B cell (primary cell): ENCODE measurements at regions not wholly inside any gene's neighbourhood (a gene's known extent, or its start where the extent isn't known, plus 50 kb on each side); places are given as distances from the start of the nearest gene placed in this dataset.

Experiments
- ATAC-seq: fragments of 200-7000 bp; cut with Tn5 transposase; one replicate; pipeline ENCODE4 v1.10.0; 2021; ENCODE audit warnings: low read depth, mild to moderate bottlenecking, moderate number of reproducible peaks, moderate library complexity
- CTCF ChIA-PET: fragments of 350-600 bp; sonication (Branson Sonifier 250); formaldehyde crosslinking; loops from one replicate; lab custom pipeline; 2021; ENCODE audit warnings: antibody characterized with exemption, inconsistent platforms; lab: Charles Lee
- POLR2A ChIA-PET: fragments of 350-600 bp; sonication (Branson Sonifier 250); formaldehyde crosslinking; loops from one replicate; lab custom pipeline; 2021; ENCODE audit warnings: antibody characterized with exemption; lab: Charles Lee
- DNase-seq: peaks from one replicate; pipeline ENCODE4 v3.0.0; 2013
- H2AFZ ChIP-seq: 2 replicates; pipeline ENCODE4 v1.6.1; 2012; ENCODE audit warnings: mild to moderate bottlenecking, low read depth, low read length; ENCODE audit not compliant: insufficient read depth, poor library complexity, severe bottlenecking
- H3K27ac ChIP-seq, 2 donors: 1 replicate in 1 of 2; 2 replicates in 1 of 2; pipeline ENCODE4 v1.5.1; 2012 to 2013; ENCODE audit warnings: low read length in 2 of 2, mild to moderate bottlenecking in 2 of 2, moderate library complexity in 1 of 2
- H3K27me3 ChIP-seq, 4 experiments: fragments of 200-600 bp in 1 of 4; sonication (generic) in 1 of 4; replicated peaks in 1 of 4; 1 replicate in 2 of 4; 2 replicates in 2 of 4; pipeline versions ENCODE4 v1.6.1 to v1.7.0; 2013 to 2016; ENCODE audit warnings: low read length in 3 of 4, mild to moderate bottlenecking in 2 of 4, mixed read lengths in 1 of 4, moderate library complexity in 1 of 4; ENCODE audit not compliant: insufficient read depth in 4 of 4, control insufficient read depth in 3 of 4; ENCODE audit errors: control extremely low read depth in 1 of 4
- H3K36me3 ChIP-seq, 2 experiments: replicated peaks in 1 of 2; 1 replicate in 1 of 2; 2 replicates in 1 of 2; pipeline versions ENCODE4 v1.6.1 to v1.7.1; 2013; ENCODE audit warnings: low read length in 1 of 2; ENCODE audit not compliant: insufficient read depth in 2 of 2, control insufficient read depth in 1 of 2; ENCODE audit errors: control extremely low read depth in 1 of 2, extremely low read depth in 1 of 2
- H3K4me1 ChIP-seq, 2 donors: fragments of 200-600 bp in 1 of 2; sonication (generic) in 1 of 2; 1 replicate in 1 of 2; 2 replicates in 1 of 2; pipeline versions ENCODE4 v1.5.1 to v1.6.1; 2013 to 2017; ENCODE audit warnings: low read length in 2 of 2; ENCODE audit not compliant: control insufficient read depth in 2 of 2, insufficient read depth in 2 of 2
- H3K4me2 ChIP-seq: replicated peaks from 2 replicates; pipeline ENCODE3; 2012; ENCODE audit warnings: mild to moderate bottlenecking, low read depth, low read length; ENCODE audit not compliant: poor library complexity, severe bottlenecking
- H3K4me3 ChIP-seq, 5 experiments: fragments of 200-600 bp in 1 of 5; sonication (generic) in 1 of 5; 1 replicate in 3 of 5; 2 replicates in 2 of 5; pipeline versions ENCODE4 v1.5.1 to v1.7.0; 2011 to 2016; ENCODE audit warnings: low read length in 4 of 5, mild to moderate bottlenecking in 4 of 5, low read depth in 2 of 5, control low read depth in 1 of 5, moderate library complexity in 1 of 5; ENCODE audit not compliant: insufficient read depth in 1 of 5; ENCODE audit errors: control extremely low read depth in 1 of 5, extremely low read depth in 1 of 5
- H3K79me2 ChIP-seq: fragments of 200-600 bp; sonication (generic); one replicate; pipeline ENCODE4 v1.6.0; 2016; ENCODE audit warnings: low read length; ENCODE audit not compliant: control insufficient read depth, insufficient read depth
- H3K9ac ChIP-seq: fragments of 200-600 bp; sonication (generic); 2 replicates; pipeline ENCODE4 v1.6.1; 2017; ENCODE audit warnings: mild to moderate bottlenecking, low read length, moderate library complexity
- H3K9me3 ChIP-seq, 3 donors: one replicate each; pipeline versions ENCODE4 v1.6.1 to v1.7.1; 2013; ENCODE audit warnings: low read length in 2 of 3; ENCODE audit not compliant: control insufficient read depth in 2 of 3, insufficient read depth in 1 of 3; ENCODE audit errors: control extremely low read depth in 1 of 3
- H4K20me1 ChIP-seq: 2 replicates; pipeline ENCODE4 v1.6.0; 2012; ENCODE audit warnings: mild to moderate bottlenecking, low read length; ENCODE audit not compliant: insufficient read depth, control insufficient read depth, poor library complexity, severe bottlenecking
- H3K27ac Mint-ChIP-seq: one replicate; pipeline ENCODE4 v1.8.0; 2021; ENCODE audit warnings: mixed read lengths
- H3K27me3 Mint-ChIP-seq: one replicate; pipeline ENCODE4 v1.8.0; 2021; ENCODE audit warnings: mixed read lengths
- H3K4me1 Mint-ChIP-seq: one replicate; pipeline ENCODE4 v1.8.0; 2021; ENCODE audit warnings: mixed read lengths
- H3K4me3 Mint-ChIP-seq: one replicate; pipeline ENCODE4 v1.8.0; 2021; ENCODE audit warnings: mixed read lengths
- H3K9me3 Mint-ChIP-seq: one replicate; pipeline ENCODE4 v1.8.0; 2022; ENCODE audit warnings: mixed read lengths; ENCODE audit not compliant: insufficient read depth
- CTCF ChIP-seq: fragments of 200-600 bp; IDR thresholded peaks from one replicate; pipeline ENCODE4 v1.8.0; 2022; ENCODE audit warnings: antibody characterized with exemption, mild to moderate bottlenecking
- EZH2 ChIP-seq: IDR thresholded peaks from 2 replicates; pipeline ENCODE4 v1.6.1; 2012; ENCODE audit warnings: borderline replicate concordance, low read depth, mild to moderate bottlenecking, moderate library complexity, low read length; ENCODE audit not compliant: insufficient read depth, poor library complexity, severe bottlenecking
- WGBS: methylation state at CpG from one replicate; pipeline ENCODE4 v1.1.5; 2013; ENCODE audit warnings: missing lambda C conversion rate; ENCODE audit not compliant: insufficient coverage; 5-methylcytosine and 5-hydroxymethylcytosine counted together
- intact Hi-C: fragments of 100-400 bp; cut with micrococcal nuclease; formaldehyde crosslinking; loops from one replicate; pipeline ENCODE4 v1.10.0; 2022

GRCh38 chr7:10210000-10210399 lies 763.7 kb upstream of the PHF14 start:
- ATAC-seq (no peak), DNase-seq (no peak)
- peaks cover 0 to 6% (median 0%) of the 10 kb centered on the region in 3 donors for H3K9me3 ChIP-seq
- intact Hi-C loops: no loop called here
- Mint-ChIP-seq H3K27me3 (no peaks in the 10 kb centered on the region), H3K4me3 (no peak overlapping the region), H3K27ac (no peak overlapping the region), H3K9me3 (peaks cover 2% of the 10 kb centered on the region), H3K4me1 (no peaks in the 10 kb centered on the region)
- ChIA-PET CTCF (no interaction called here), POLR2A (no interaction called here)
- H3K9ac ChIP-seq: no peak overlapping the region
- no peaks in the 10 kb centered on the region for H3K4me1 ChIP-seq
- no peak overlapping the region for H3K4me3 ChIP-seq
- H3K4me2 ChIP-seq: no peak overlapping the region
- no peaks in the 10 kb centered on the region for H3K36me3 ChIP-seq
- H3K79me2 ChIP-seq: no peaks in the 10 kb centered on the region
- H3K27ac ChIP-seq: no peak overlapping the region
- no peaks in the 10 kb centered on the region for H3K27me3 ChIP-seq
- no peaks in the 10 kb centered on the region for H4K20me1 ChIP-seq
- no peak overlapping the region for H2AFZ ChIP-seq
- TF ChIP-seq EZH2 (no peak), CTCF (no peak)
- WGBS: 85% methylated on average over 3 of the region's 4 CpGs

GRCh38 chr7:10211016-10211415 lies 762.7 kb upstream of the PHF14 start:
- H3K4me3 ChIP-seq: no peak overlapping the region

More at GRCh38 chr7:10211016-10211415, 762.7 kb upstream of the PHF14 start:
- no peak overlapping the region for H3K27ac ChIP-seq
- TF ChIP-seq EZH2 (no peak), CTCF (no peak)
- intact Hi-C loops: no loop called here
- no CpG with 5 or more reads among the region's 1 CpG for WGBS
- Mint-ChIP-seq H3K27ac (no peak overlapping the region), H3K27me3 (no peaks in the 10 kb centered on the region), H3K4me3 (no peak overlapping the region), H3K4me1 (no peaks in the 10 kb centered on the region), H3K9me3 (peaks cover 2% of the 10 kb centered on the region)
- ATAC-seq (no peak), DNase-seq (no peak)
- ChIA-PET POLR2A (no interaction called here), CTCF (no interaction called here)
- H3K4me2 ChIP-seq: no peak overlapping the region
- H3K27me3 ChIP-seq: no peaks in the 10 kb centered on the region
- H2AFZ ChIP-seq: no peak overlapping the region
- H3K79me2 ChIP-seq: no peaks in the 10 kb centered on the region
- H4K20me1 ChIP-seq: no peaks in the 10 kb centered on the region
- H3K36me3 ChIP-seq: no peaks in the 10 kb centered on the region
- H3K4me1 ChIP-seq: no peaks in the 10 kb centered on the region
- H3K9me3 ChIP-seq: peaks cover 0 to 6% (median 0%) of the 10 kb centered on the region in 3 donors
- H3K9ac ChIP-seq: no peak overlapping the region
